HepG2 (cell line): ENCODE measurements at regions not wholly inside any gene's neighbourhood (a gene's known extent, or its start where the extent isn't known, plus 50 kb on each side); places are given as distances from the start of the nearest gene placed in this dataset.

Source experiments
- ATAC-seq: fragments of 200-7000 bp; cut with Tn5 transposase; 3 replicates; pipeline ENCODE4 v1.9.1; 2020; ENCODE audit warnings: mild to moderate bottlenecking, moderate library complexity
- BruUV-seq: library from RNA; stranded (reverse); fragments of 400-500 nt; replicated peaks from 2 replicates; lab custom pipeline; 2021; lab: Mats Ljungman, UMichigan
- CTCF ChIA-PET: fragments of 300-600 bp; formaldehyde crosslinking; extraction: SDS; loops from one replicate; lab custom pipeline; 2021; ENCODE audit warnings: low total read pairs, inconsistent platforms, low intra/inter-chr PET ratio; lab: Yijun Ruan, JAX
- POLR2A ChIA-PET: fragments of 350-600 bp; sonication (Branson Sonifier 250); formaldehyde crosslinking; loops from one replicate; lab custom pipeline; 2020; ENCODE audit warnings: antibody characterized with exemption, inconsistent platforms; lab: Yijun Ruan, JAX
- DNase-seq: peaks from one replicate; pipeline ENCODE4 v3.0.0-alpha.2; 2015; ENCODE audit warnings: low spot score
- FAIRE-seq: peaks from 3 replicates; lab custom pipeline; 2011; peaks lifted over from hg19 to GRCh38; lab: Jason Lieb, UNC
- H2AFZ ChIP-seq: one replicate; pipeline ENCODE4 v1.6.1; 2011; ENCODE audit warnings: low read length, inconsistent platforms
- H3K27ac ChIP-seq: fragments of 300-600 bp; 3 replicates; pipeline ENCODE4 v1.8.0; 2011; ENCODE audit warnings: mixed run types, mild to moderate bottlenecking, mixed read lengths, low read length, inconsistent platforms; ENCODE audit not compliant: insufficient read depth; ENCODE audit errors: extremely low read length
- H3K27me3 ChIP-seq, 2 experiments: fragments of 200-600 bp in 1 of 2; 2 replicates in 1 of 2; 3 replicates in 1 of 2; pipeline versions ENCODE4 v1.6.0 to v1.8.0; 2011; ENCODE audit warnings: low read length in 2 of 2, mild to moderate bottlenecking in 2 of 2, moderate library complexity in 2 of 2, inconsistent platforms in 1 of 2; ENCODE audit not compliant: insufficient read depth in 2 of 2, control insufficient read depth in 1 of 2
- H3K36me3 ChIP-seq, 2 experiments: fragments of 200-600 bp in 1 of 2; replicated peaks in 1 of 2; 2 replicates in 1 of 2; 3 replicates in 1 of 2; pipeline versions ENCODE4 v1.5.1 to v1.8.0; 2011; ENCODE audit warnings: low read length in 2 of 2, inconsistent platforms in 1 of 2; ENCODE audit not compliant: insufficient read depth in 2 of 2, control insufficient read depth in 1 of 2
- H3K4me1 ChIP-seq: 2 replicates; pipeline ENCODE4 v1.5.1; 2012; ENCODE audit warnings: low read length, inconsistent platforms; ENCODE audit not compliant: insufficient read depth
- H3K4me2 ChIP-seq: 2 replicates; pipeline ENCODE4 v1.6.0; 2011; ENCODE audit warnings: low read depth, low read length, inconsistent platforms
- H3K4me3 ChIP-seq, 3 experiments: fragments of 200-600 bp in 1 of 3; sonication (generic), shearing (Covaris generic) in 1 of 3; replicated peaks in 1 of 3; 2 replicates each; pipeline ENCODE4 v1.5.1; 2011 to 2016; ENCODE audit warnings: low read length in 3 of 3, inconsistent platforms in 2 of 3, low read depth in 2 of 3, mild to moderate bottlenecking in 2 of 3, control low read depth in 1 of 3, mixed read lengths in 1 of 3; ENCODE audit not compliant: insufficient read depth in 1 of 3
- H3K79me2 ChIP-seq: one replicate; pipeline ENCODE4 v1.6.1; 2011; ENCODE audit warnings: low read length, inconsistent platforms; ENCODE audit not compliant: insufficient read depth
- H3K9ac ChIP-seq: 2 replicates; pipeline ENCODE4 v1.6.0; 2011; ENCODE audit warnings: mild to moderate bottlenecking, low read depth, low read length, inconsistent platforms; ENCODE audit not compliant: insufficient read depth
- H3K9me3 ChIP-seq: 2 replicates; pipeline ENCODE4 v1.5.1; 2012; ENCODE audit warnings: mild to moderate bottlenecking, low read length
- H4K20me1 ChIP-seq: 2 replicates; pipeline ENCODE4 v1.6.0; 2011; ENCODE audit warnings: inconsistent platforms, mild to moderate bottlenecking, low read length, moderate library complexity; ENCODE audit not compliant: insufficient read depth
- CEBPB ChIP-seq: IDR thresholded peaks from 2 replicates; pipeline ENCODE4 v1.6.1; 2011; ENCODE audit warnings: low read depth, low read length, improper control_type of control experiment, borderline replicate concordance
- KDM4B ChIP-seq: sonication (generic); formaldehyde crosslinking; IDR thresholded peaks from 2 replicates; pipeline ENCODE4 v1.4.0; 2020; ENCODE audit warnings: missing genetic modification reagents
- MXD4 ChIP-seq: IDR thresholded peaks from 2 replicates; pipeline ENCODE4 v1.6.1; 2016; ENCODE audit warnings: mild to moderate bottlenecking, missing biosample characterization, missing genetic modification reagents
- ZNF333 ChIP-seq: sonication (generic); formaldehyde crosslinking; IDR thresholded peaks from 2 replicates; pipeline ENCODE4 v1.4.0; 2020; ENCODE audit warnings: mild to moderate bottlenecking, missing genetic modification reagents, borderline replicate concordance
- ZNF788 ChIP-seq: sonication (generic); formaldehyde crosslinking; IDR thresholded peaks from 2 replicates; pipeline ENCODE4 v1.5.0; 2020; ENCODE audit warnings: mild to moderate bottlenecking, missing genetic modification reagents, borderline replicate concordance
- WGBS: methylation state at CpG from one replicate; pipeline ENCODE4 v1.1.6; 2017; ENCODE audit warnings: low lambda C conversion rate; 5-methylcytosine and 5-hydroxymethylcytosine counted together
- in situ Hi-C: cut with HindIII; loops from 2 replicates; pipeline ENCODE4 v1.10.0; 2017; ENCODE audit warnings: low pct_unique_long_range_greater_than_20kb; ENCODE audit not compliant: extremely low pct_ligation_motif_present
- intact Hi-C: fragments of 100-400 bp; cut with micrococcal nuclease; formaldehyde crosslinking; loops from one replicate; pipeline ENCODE4 v1.10.0; 2022; ENCODE audit not compliant: unreplicated experiment

DNA sequence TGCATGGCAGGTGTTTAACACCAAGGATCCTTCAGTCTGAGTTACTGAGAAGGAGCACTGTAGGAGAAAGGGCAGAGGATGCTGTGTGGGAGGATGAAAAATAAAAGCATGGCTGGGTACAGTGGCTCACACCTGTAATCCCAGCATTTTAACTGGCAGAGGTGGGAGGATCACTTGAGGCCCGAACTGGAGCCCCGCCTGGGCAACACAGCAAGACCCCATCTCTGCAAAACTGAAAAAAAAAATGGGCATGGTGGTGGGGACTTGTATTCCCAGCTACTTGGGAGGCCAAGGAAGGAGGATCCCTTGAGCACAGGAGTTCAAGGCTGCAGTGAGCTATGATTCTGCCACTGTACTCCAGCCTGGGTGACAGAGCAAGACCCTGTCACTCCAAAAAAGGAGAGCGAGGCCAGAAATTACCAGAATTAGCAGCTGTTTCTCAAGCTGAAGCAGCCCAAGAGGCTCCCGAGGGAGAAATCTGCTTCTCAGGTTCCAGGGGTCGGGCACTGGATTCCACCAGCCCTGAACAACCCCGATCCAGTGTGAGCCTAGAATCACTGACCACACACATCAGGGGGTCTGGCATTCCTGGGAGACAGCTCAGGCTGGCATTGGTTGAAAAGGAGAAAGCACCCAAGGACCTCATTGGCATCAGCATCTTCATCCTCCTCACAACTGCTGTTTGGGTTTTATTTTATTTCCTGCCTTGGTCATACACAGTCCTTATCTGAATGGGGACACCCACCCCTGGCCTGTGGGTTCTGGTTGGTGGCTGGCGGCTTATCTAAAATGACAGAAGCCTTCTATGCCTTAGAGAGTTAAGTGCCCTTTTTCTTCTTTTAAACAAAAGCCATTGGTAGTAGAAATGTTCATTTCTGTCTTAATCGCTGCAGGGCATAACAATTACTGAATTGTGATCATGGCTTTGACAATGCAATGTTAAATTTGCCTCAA, 66.3 kb upstream of the TRIM2 start:
- WGBS = 49% methylated on average over 8 of the region's 8 CpGs
- Histone ChIP-seq H3K4me2 (no peak overlapping the region), H3K9me3 (no peaks in the 10 kb centered on the region), H2AFZ (no peak overlapping the region), H3K4me3 (no peak overlapping the region), H3K27me3 (0 out of 5 replicates have a peak, but pooled peaks cover 0 to 2% of the 10 kb centered on the region in 2 experiments), H4K20me1 (no peaks in the 10 kb centered on the region), H3K79me2 (no peaks in the 10 kb centered on the region), H3K9ac (no peak overlapping the region), H3K4me1 (peaks cover 15% of the 10 kb centered on the region), H3K36me3 (no peaks in the 10 kb centered on the region), H3K27ac (no peak overlapping the region)
- DNase-seq (no peak), ATAC-seq (no peak), FAIRE-seq (no peak)
- ChIA-PET POLR2A (no interaction called here), CTCF (no interaction called here)
- no TSS peak for BruUV-seq
- intact Hi-C loops = no loop called here
- no peak for TF ChIP-seq MXD4 (CRISPR knock-in tag)
- TF ChIP-seq ZNF333 (CRISPR knock-in tag) = no peak
- TF ChIP-seq ZNF788 = no peak
- in situ Hi-C loops = no loop called here

DNA sequence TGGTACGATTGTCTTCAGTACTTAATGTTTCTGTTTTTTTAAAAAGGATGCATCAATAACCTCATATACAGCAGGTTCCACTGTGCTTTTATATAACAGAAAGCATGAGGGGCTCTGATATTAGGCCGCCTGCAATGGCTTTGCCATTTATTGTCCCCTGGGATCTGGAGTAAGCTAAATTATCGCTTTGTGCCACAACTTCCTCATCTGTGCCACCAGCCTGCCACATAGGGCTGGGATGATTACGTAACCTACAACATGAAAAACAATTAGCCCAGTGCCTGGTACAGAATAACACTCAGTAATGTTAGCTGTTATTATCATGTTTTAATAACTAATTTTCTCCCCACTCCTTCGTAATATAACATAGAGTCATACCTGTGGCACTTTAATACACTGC, 65.5 kb upstream of the TRIM2 start:
- Histone ChIP-seq H3K4me2 (no peak overlapping the region), H4K20me1 (no peaks in the 10 kb centered on the region), H3K9ac (no peak overlapping the region), H3K27me3 (0 out of 5 replicates have a peak, but pooled peaks cover 0 to 2% of the 10 kb centered on the region in 2 experiments), H2AFZ (no peak overlapping the region), H3K4me1 (peaks cover 23% of the 10 kb centered on the region), H3K4me3 (no peak overlapping the region), H3K36me3 (no peaks in the 10 kb centered on the region), H3K27ac (no peak overlapping the region), H3K9me3 (no peaks in the 10 kb centered on the region), H3K79me2 (no peaks in the 10 kb centered on the region)
- intact Hi-C loops = no loop called here
- no peak for DNase-seq
- no peak for FAIRE-seq
- POLR2A ChIA-PET = no interaction called here
- no TSS peak for BruUV-seq
- 43% methylated on average over 5 of the region's 5 CpGs for WGBS
- in situ Hi-C loops = no loop called here
- TF ChIP-seq KDM4B (CRISPR knock-in tag) = no peak
- peak; percentile 77 for TF ChIP-seq CEBPB
- CTCF ChIA-PET = no interaction called here
- no peak for ATAC-seq
